CD4-positive, alpha-beta T cell (primary cell): ENCODE measurements at regions not wholly inside any gene's neighbourhood (a gene's known extent, or its start where the extent isn't known, plus 50 kb on each side); places are given as distances from the start of the nearest gene placed in this dataset.

Experiments used
- ATAC-seq: fragments of 200-7000 bp; cut with Tn5 transposase; one replicate; pipeline ENCODE4 v1.10.0; 2022; ENCODE audit warnings: mild to moderate bottlenecking; ENCODE audit not compliant: poor library complexity
- CTCF ChIA-PET: fragments of 350-600 bp; sonication (Branson Sonifier 250); formaldehyde crosslinking; loops from one replicate; lab custom pipeline; 2021; ENCODE audit warnings: antibody characterized with exemption, inconsistent platforms; lab: Charles Lee
- POLR2A ChIA-PET: fragments of 350-600 bp; sonication (Branson Sonifier 250); formaldehyde crosslinking; loops from one replicate; lab custom pipeline; 2021; ENCODE audit warnings: antibody characterized with exemption, inconsistent platforms; lab: Charles Lee
- DNase-seq, 14 experiments: peaks; one replicate each; pipeline ENCODE4 v3.0.0-alpha.2; 2013 to 2020; ENCODE audit warnings: mixed read lengths in 2 of 14
- H3K27ac ChIP-seq, 2 donors: one replicate each; pipeline versions ENCODE4 v1.5.1 to v1.7.0; 2013; ENCODE audit warnings: low read length in 2 of 2, low read depth in 1 of 2, mild to moderate bottlenecking in 1 of 2
- H3K27me3 ChIP-seq, 2 experiments: 1 replicate in 1 of 2; 2 replicates in 1 of 2; pipeline versions ENCODE4 v1.6.1 to v1.7.0; 2013; ENCODE audit warnings: low read length in 2 of 2, control low read depth in 1 of 2, mild to moderate bottlenecking in 1 of 2, moderate library complexity in 1 of 2; ENCODE audit not compliant: insufficient read depth in 2 of 2, control insufficient read depth in 1 of 2
- H3K36me3 ChIP-seq: one replicate; pipeline ENCODE4 v1.6.1; 2013; ENCODE audit warnings: low read length, control low read depth; ENCODE audit not compliant: insufficient read depth
- H3K4me1 ChIP-seq: one replicate; pipeline ENCODE4 v1.6.1; 2013; ENCODE audit warnings: low read length, control low read depth; ENCODE audit not compliant: insufficient read depth
- H3K4me3 ChIP-seq: one replicate; pipeline ENCODE4 v1.5.1; 2013; ENCODE audit warnings: mild to moderate bottlenecking, low read length, moderate library complexity
- H3K9me3 ChIP-seq, 2 experiments: 1 replicate in 1 of 2; 2 replicates in 1 of 2; pipeline versions ENCODE4 v1.6.1 to v1.7.0; 2013; ENCODE audit warnings: low read length in 2 of 2, mild to moderate bottlenecking in 2 of 2, control low read depth in 1 of 2, moderate library complexity in 1 of 2; ENCODE audit not compliant: control insufficient read depth in 1 of 2, insufficient read depth in 1 of 2
- H3K27ac Mint-ChIP-seq: one replicate; pipeline ENCODE4 v1.8.0; 2020; ENCODE audit warnings: mixed read lengths
- H3K27me3 Mint-ChIP-seq: one replicate; pipeline ENCODE4 v1.8.0; 2021; ENCODE audit warnings: mixed read lengths
- H3K36me3 Mint-ChIP-seq: one replicate; pipeline ENCODE4 v1.8.0; 2021; ENCODE audit warnings: low read depth, mixed read lengths
- H3K4me1 Mint-ChIP-seq: one replicate; pipeline ENCODE4 v1.8.0; 2021; ENCODE audit warnings: low read depth, mixed read lengths
- H3K4me3 Mint-ChIP-seq: one replicate; pipeline ENCODE4 v1.8.0; 2020; ENCODE audit warnings: mild to moderate bottlenecking, mixed read lengths
- H3K9me3 Mint-ChIP-seq: one replicate; pipeline ENCODE4 v1.8.0; 2020; ENCODE audit warnings: mixed read lengths
- CTCF ChIP-seq: fragments of 200-600 bp; IDR thresholded peaks from one replicate; pipeline ENCODE4 v1.8.0; 2022; ENCODE audit warnings: antibody characterized with exemption, mild to moderate bottlenecking
- intact Hi-C, 2 experiments: fragments of 100-400 bp; cut with DNase I in 1 of 2; cut with micrococcal nuclease in 1 of 2; formaldehyde crosslinking; loops; one replicate each; pipeline versions ENCODE4 v1.15.1 to v1.9.0; 2023 to 2025; cut with DNase I, micrococcal nuclease

- no peak overlapping the region for H3K27ac Mint-ChIP-seq
Observed at GRCh38 chr16:76819226-76819916, 371.6 kb upstream of the MON1B start.

GRCh38 chr16:76824221-76824620 lies 366.8 kb upstream of the MON1B start:
- Mint-ChIP-seq H3K36me3 (no peaks in the 10 kb centered on the region), H3K27me3 (no peaks in the 10 kb centered on the region), H3K4me1 (no peaks in the 10 kb centered on the region), H3K9me3 (no peaks in the 10 kb centered on the region), H3K27ac (no peak overlapping the region), H3K4me3 (no peak overlapping the region)
- Histone ChIP-seq H3K36me3 (no peaks in the 10 kb centered on the region), H3K27ac (no peak overlapping the region), H3K4me3 (no peak overlapping the region), H3K9me3 (peaks cover 0 to 9% of the 10 kb centered on the region in 2 experiments), H3K27me3 (no peaks in the 10 kb centered on the region), H3K4me1 (no peaks in the 10 kb centered on the region)
- intact Hi-C loops: no loop called here
- ChIA-PET CTCF (no interaction called here), POLR2A (no interaction called here)
- no peak for TF ChIP-seq CTCF
- DNase-seq (no peak), ATAC-seq (no peak)

More at GRCh38 chr16:76819226-76819916, 371.6 kb upstream of the MON1B start:
- Histone ChIP-seq H3K4me1 (no peaks in the 10 kb centered on the region), H3K27ac (no peak overlapping the region), H3K9me3 (peaks cover 0 to 9% of the 10 kb centered on the region in 2 experiments), H3K27me3 (no peaks in the 10 kb centered on the region), H3K4me3 (no peak overlapping the region), H3K36me3 (no peaks in the 10 kb centered on the region)
- no peak for TF ChIP-seq CTCF
- intact Hi-C loops: no loop called here
- DNase-seq (no peak), ATAC-seq (no peak)
- Mint-ChIP-seq H3K27me3 (no peaks in the 10 kb centered on the region), H3K4me3 (no peak overlapping the region), H3K4me1 (no peaks in the 10 kb centered on the region), H3K36me3 (no peaks in the 10 kb centered on the region), H3K9me3 (peaks cover 4% of the 10 kb centered on the region)
- POLR2A ChIA-PET: no interaction called here
- CTCF ChIA-PET: no interaction called here

GRCh38 chr16:76824791-76825190 lies 366.2 kb upstream of the MON1B start:
- Mint-ChIP-seq H3K36me3 (no peaks in the 10 kb centered on the region), H3K27me3 (no peaks in the 10 kb centered on the region), H3K4me3 (no peak overlapping the region), H3K27ac (no peak overlapping the region), H3K4me1 (no peaks in the 10 kb centered on the region), H3K9me3 (no peaks in the 10 kb centered on the region)
- intact Hi-C loops: no loop called here
- DNase-seq: no peak
- ChIA-PET POLR2A (no interaction called here), CTCF (no interaction called here)
- no peak for ATAC-seq
- Histone ChIP-seq H3K9me3 (peaks cover 0 to 9% of the 10 kb centered on the region in 2 experiments), H3K4me3 (no peak overlapping the region), H3K27ac (no peak overlapping the region), H3K36me3 (no peaks in the 10 kb centered on the region), H3K27me3 (no peaks in the 10 kb centered on the region), H3K4me1 (no peaks in the 10 kb centered on the region)
- TF ChIP-seq CTCF: no peak
